GM18861 (cell line): ENCODE measurements at regions not wholly inside any gene's neighbourhood (a gene's known extent, or its start where the extent isn't known, plus 50 kb on each side); places are given as distances from the start of the nearest gene placed in this dataset.
"Not testable (repeated sequence)": the region's sequence is repeated elsewhere in the genome, so short reads cannot be mapped to it uniquely, and the experiment has no call there.

Experiments
- ATAC-seq: cut with Tn5 transposase; IDR thresholded peaks from one replicate; pipeline ENCODE4 v1.9.1; 2021; ENCODE audit not compliant: unreplicated experiment

DNA sequence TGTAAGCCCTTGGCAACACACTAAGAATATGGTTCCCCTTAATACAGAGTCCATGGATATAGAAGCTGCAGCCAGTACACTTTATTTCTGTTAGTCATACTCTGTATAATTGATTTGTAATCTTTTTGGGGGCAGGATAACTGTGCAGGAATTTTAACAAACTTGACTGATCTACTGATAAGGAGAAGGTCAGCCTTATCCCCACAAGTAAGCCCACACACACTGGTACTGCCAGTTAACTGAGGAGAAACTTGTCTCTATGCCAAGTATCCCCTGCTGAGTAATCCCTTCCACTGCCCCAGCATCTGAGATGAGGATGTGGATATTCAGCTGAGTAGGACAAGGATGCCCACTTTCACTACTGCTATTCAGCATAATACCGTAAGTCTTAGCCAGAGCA, 154.9 kb upstream of the CXXC4 start:
- ATAC-seq: no peak

GRCh38 chr4:104662269-104662668, 167.6 kb upstream of the CXXC4 start:
- not testable (repeated sequence) for ATAC-seq

GRCh38 chr4:104677116-104677515, 182.4 kb upstream of the CXXC4 start:
- no peak for ATAC-seq

DNA sequence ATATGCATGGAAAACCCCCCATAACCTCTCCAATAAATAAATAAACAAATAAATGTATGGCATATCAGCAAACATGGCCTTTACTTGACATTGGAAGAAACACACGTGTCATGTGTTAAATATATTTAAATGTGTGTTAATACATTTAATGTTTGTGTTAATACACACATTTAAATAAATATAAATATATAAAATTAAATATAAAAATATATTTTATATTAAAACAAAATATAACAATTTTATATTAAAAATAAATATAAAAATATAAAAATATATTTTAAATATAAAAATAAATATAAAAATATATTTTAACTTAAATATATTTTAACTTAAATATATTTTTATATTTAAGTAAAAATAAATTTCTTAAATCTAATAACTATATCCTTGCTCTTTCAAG, 187.6 kb upstream of the CXXC4 start:
- ATAC-seq: no peak

- ATAC-seq: no peak
Observed at GRCh38 chr4:104693601-104694201, 199.0 kb upstream of the CXXC4 start.

DNA sequence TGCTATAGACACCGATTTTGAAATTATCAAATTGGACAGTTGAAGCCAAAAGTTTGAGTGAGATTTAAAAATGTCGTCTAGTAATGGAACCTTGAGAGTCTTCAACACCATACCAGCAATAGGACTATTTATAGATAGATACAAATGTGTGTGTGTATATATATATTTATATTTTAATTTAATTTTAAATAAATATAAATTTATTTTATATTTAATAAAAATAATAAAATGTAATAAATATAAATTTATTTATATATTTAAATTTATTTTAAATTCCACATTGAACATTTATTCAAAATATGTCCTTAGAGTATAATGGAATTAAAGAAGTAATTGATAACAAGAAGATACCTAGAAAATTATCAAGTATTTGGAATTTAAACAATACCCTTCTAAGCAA, 221.9 kb upstream of the CXXC4 start:
- ATAC-seq: no peak

GRCh38 chr4:104719539-104720230, 225.0 kb upstream of the CXXC4 start:
- ATAC-seq: peak; percentile 98

DNA sequence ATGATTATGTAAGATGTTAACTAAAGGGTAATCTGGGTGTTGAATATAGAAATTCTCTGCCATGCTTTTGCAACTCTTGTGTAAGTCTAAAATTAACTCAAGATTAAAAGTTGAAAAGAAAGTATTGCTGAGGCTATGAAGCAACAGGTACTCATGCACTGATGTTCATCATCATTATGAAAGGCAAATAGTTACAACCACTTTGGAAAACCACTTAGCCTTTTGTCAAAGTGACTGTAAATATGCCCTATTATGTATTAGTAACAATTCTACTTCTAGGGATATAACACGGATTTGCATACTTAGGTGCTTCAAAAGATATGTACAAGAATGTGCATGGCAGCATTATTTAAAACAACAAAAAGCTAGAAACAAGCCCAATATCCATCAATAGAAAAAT, 227.8 kb upstream of the CXXC4 start:
- ATAC-seq: no peak

DNA sequence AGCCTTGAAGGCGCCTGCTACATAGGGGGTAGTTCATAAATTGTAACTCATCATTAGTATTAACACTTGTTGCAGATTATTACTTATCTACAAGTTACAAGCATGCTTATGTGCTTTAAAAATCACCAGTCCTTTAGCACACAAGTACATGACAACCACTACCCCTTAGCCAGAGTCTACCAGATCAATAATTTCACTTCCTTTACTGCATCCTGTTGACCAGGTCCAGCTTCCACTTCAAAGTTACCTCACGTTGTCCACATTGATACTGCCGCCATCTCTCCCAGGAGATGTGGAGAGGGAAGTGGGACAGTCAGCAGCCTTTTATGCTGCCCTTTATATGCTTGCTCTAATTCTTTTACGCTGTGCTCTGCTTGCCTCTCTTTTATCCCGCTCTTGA, 231.3 kb upstream of the CXXC4 start:
- ATAC-seq: peak; percentile 54

- ATAC-seq: no peak
Observed at GRCh38 chr4:104727643-104728042, 232.9 kb upstream of the CXXC4 start.

DNA sequence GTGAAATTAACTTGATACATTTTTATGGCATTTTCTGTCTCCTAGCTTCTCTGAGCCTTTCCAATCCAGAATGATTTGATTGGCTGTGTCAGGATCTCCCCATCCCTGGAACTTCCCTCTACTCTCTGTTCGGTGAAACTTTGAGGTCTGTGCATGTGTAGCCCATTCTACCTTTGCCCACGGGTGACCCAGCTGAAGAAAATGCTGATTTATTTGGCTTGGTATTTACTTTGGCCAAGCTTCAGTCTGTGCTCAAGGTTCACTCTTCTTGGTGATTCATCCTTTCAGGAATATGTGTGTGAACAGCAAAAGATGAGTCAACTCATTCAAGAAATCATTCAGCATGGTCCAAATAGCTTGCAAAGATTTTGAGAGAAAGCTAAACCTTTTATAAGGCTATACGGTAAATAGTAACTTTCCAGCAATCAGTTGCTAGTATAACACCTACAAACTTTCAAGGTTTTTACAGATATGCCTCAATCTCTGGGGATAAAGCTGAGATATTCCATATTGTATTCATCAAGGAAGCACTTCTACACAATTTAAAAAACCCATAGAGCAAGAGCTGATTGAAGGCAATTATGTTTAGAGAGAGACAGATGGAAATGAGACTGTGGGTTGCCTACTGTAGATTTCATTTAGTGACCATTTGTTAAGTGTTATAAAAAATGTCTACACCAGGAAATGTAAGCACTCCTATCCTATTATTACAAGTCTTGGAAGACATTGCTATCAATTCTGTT, 233.9 kb upstream of the CXXC4 start:
- no peak for ATAC-seq

DNA sequence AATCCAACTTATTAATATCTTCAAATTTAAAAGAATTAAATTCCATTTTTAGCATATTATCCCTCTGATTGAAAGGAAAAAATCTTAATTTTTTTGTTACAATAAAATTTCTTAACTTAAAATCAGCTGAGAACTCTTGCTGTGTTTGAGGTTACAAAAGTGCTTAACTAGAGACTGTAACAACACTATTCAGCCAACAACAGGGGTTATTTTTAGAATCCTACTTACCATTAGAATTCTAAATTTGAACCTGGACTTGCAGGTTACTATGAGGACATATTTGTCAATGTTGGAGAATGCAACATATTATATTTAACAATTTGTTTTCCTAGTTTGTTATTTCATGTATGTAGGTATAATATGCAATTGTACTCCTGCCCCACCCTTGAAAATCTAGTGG, 238.1 kb upstream of the CXXC4 start:
- ATAC-seq: no peak

GRCh38 chr4:104735174-104735573, 240.5 kb upstream of the CXXC4 start:
- no peak for ATAC-seq

GRCh38 chr4:104740161-104740560, 245.5 kb upstream of the CXXC4 start:
- no peak for ATAC-seq

DNA sequence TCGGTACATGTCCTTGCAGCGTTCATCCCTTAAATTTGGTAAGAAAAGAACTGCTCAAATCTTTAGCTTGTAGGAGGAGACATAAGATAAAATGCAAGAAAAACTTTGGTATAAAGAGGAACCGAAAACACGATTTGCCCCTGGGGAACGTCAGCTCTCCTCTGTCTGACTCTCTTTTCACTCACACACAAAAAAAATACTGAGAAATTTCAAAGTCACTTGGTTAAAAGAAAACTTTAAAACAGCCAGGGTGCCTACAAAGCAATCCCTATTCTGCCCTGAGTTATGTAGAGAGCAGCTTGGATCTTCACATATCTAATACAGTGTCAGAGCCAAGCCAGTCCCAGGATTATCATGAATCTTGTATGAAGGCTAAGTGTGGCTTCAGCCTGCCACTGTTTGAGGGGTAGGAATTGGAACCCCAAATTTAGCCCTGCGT, 248.5 kb upstream of the CXXC4 start:
- ATAC-seq: peak; percentile 97

DNA sequence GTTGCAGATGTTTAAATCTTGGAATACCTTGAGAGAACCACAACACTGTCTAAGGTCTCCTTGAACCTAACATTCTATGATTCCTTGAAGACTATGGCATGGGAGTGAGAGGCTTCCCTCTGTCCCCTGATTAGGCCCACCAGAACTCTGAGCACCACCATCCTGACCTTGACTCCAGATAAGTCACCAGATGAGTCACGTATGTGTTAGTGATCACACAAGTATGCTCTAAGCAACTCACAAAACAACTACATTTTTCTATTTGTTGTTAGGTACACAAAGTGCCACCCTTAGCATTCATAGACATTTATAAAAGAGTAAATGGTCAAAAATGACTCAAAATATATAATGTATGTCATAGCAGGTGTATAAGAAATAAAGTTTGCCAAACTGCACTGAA, 252.9 kb upstream of the CXXC4 start:
- no peak for ATAC-seq

GRCh38 chr4:104749062-104749461, 254.4 kb upstream of the CXXC4 start:
- ATAC-seq: no peak

- no peak for ATAC-seq
Observed at GRCh38 chr4:104750008-104750407, 255.3 kb upstream of the CXXC4 start.

DNA sequence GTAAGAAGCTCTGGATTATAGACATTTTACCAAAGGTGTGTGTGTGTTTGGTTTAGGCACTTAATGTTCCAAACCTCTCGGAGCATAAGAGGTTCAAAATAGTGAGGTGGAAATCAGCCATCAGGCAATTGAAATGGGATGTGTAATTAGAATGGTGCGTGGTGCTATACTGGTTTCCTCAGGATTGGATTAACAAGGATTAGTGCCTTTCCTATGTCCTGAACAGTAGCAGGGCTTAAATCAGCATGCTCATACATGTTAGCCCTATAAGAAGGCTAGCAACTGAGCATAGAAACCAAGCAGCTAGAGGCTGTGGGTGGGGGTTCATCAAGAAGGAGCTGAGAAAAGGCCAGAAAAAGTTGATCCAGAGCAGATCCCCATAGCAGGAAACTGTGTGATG, 256.8 kb upstream of the CXXC4 start:
- ATAC-seq: no peak

GRCh38 chr4:104752337-104752736, 257.6 kb upstream of the CXXC4 start:
- peak; percentile 91 for ATAC-seq

- peak; percentile 26 for ATAC-seq
Observed at GRCh38 chr4:104756837-104757236, 262.1 kb upstream of the CXXC4 start.

GRCh38 chr4:104758574-104758973, 263.9 kb upstream of the CXXC4 start:
- no peak for ATAC-seq
